Activated T-cell treated with anti-CD3 and anti-CD28 coated beads for 48 hours (primary cell): ENCODE measurements at regions not wholly inside any gene's neighbourhood (a gene's known extent, or its start where the extent isn't known, plus 50 kb on each side); places are given as distances from the start of the nearest gene placed in this dataset.

ENCODE experiments used
- DNase-seq: peaks from one replicate; pipeline ENCODE4 v3.0.0-alpha.2; 2020; ENCODE audit warnings: low read depth

DNA sequence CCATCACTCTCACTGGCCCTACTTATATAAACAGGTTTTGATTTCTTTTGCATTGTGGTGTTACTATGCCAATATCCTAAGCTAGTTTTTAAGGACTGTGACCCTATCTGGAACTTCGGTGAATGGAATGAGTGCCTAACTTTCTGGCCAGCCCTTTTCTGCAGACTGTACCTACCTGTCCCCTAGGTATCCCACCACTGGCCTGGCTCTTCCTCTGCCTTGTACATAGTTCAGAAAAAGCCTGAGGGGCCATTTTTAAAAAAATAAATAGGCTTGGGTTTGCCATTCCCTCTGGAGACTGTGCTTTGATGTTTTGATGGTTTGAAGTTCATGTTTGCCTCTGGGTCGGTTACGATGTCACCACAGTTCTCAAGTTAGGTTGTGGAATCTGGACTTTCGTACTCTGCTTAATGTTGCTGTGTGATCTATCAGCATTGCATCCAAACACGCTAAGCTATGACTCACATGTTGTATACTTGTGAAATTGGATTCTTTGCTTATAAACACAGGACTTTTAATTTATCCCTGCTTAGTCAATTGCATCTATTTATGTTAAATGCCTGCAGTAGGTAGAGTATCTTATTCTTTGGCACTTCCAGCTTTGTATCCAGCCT lies 182.0 kb downstream of the ANKRD50 start:
- no peak for DNase-seq

DNA sequence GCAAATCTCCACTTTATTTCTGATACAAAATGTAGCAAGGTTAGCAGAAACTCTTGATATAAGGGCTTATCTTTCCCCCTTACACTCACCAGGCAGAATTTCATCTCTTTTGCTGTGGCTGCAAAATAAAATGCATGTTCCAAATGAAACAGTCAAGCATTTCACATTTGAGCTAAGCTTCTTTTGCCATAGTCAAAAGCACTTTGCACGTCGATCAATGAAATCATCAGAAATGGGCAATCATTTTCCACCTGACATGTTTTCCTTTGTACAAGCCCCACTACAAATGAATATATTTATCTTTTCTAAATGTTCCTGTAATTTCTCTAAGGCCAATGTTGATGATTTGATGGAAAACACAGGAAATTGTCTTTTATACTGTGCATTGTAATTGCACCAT lies 178.4 kb downstream of the ANKRD50 start:
- no peak for DNase-seq

- DNase-seq: no peak
Measured at GRCh38 chr4:124535003-124535402, 177.5 kb downstream of the ANKRD50 start.

- no peak for DNase-seq
Measured at GRCh38 chr4:124536946-124537345, 175.6 kb downstream of the ANKRD50 start.

DNA sequence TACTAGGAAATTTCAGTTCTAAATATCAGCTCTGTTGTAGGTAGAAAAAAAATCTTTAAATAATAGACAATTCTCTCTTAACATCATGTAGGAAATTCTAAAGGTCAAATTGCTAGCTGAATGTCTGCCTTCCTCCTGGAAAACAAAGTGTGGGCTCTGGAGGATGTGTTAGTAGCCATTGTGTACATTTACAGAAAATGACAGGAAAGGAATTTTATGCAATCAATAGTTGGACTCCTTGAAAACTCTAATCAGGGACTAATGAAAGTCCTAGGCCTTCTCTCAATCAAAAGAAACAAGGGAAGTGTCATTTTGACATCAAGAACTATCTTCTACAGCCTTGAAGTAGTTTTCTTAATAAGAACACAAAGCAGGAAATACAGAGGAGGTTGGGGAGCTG lies 174.6 kb downstream of the ANKRD50 start:
- DNase-seq: no peak

GRCh38 chr4:124540014-124540413 lies 172.5 kb downstream of the ANKRD50 start:
- DNase-seq: no peak

DNA sequence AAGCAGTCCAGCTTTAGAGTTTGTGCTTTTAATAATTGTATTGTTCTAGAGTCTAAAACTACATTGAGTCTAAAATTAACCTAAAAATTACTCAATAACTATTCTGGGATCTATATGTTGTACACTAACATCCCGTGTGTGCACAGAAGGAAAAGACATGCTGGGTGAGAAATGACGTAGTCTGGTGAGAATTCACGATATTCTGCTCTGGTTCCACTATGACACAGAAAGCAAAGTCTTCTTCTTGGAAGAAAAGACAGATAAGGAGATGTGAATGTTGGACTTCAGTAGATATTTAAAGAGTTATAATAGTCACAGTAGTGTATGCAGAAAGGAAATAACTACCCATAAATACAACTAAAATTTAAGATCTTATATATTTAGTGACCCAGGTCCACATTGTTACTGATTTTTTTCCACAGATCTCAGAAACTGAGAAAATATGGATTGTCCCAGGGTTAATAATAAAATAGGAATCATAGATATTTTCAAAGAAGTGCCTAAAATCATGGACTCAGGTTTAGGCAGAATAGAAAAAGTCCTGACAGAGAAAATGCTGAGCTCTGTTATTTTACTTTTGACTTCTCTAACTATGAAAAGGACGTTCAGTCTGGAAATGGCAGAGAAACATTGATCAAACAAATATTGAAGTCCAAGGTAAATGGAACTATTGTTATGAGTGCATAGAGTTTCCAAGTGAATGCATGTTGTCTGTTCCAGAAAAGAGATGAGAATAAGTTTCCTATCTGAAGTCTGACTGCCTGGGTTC lies 170.7 kb downstream of the ANKRD50 start:
- no peak for DNase-seq

DNA sequence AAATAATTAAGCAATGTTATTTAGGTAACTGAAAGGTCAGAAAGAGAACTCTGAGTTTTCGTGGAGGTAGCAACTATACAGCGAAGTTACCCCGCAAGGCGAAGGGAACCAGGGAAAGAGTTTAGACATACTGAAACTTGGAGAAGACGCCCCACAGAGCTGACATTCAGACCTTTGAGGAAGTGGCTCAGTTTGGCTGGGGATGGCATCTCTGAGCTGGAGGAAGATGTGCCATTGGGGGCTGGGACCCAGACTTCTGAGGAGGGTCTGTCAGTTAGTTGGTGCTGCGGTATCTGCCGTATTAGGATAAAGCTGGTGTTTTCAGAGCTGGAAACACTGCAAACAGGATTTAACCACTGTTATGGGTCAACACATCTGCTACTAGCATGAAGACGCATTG lies 156.6 kb downstream of the ANKRD50 start:
- DNase-seq: no peak

DNA sequence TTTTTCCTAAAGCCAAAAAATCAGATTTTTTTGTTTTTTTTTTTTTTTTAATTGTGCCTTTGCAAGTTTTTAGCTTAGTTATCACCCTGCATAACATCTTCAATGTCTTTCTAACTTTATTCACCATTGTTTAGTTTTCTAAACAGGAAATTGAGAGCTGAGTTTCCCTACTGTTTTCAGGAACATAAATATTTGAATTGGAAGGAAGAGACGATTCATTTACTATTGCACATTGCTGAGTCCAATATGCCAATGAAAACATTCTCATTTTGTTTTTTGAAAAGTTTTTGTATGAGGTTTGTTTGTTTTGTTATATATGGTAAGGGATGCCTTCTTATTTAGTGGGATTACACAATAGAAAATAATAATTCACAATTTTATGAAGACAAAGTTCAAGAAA lies 148.4 kb downstream of the ANKRD50 start:
- DNase-seq: no peak

- DNase-seq: no peak
Measured at GRCh38 chr4:124565371-124565770, 147.2 kb downstream of the ANKRD50 start.

DNA sequence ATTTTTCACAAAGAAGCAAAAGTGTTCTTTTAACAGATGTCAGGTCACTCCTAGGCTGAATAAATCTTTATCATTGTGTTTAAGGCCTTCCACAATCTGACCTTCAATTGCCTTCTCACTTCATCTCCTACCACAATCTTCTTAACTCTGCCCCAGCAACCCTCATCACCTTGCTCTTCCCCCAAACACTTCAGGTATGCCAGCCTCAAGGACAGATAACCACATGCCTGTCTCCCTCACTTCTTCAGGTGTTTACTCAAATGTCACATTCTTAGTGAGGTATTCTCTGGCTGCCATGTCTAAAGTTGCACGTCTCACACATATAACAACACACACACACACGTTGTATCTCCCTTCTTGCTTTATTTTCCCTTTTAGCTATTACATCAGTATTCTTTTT lies 146.5 kb downstream of the ANKRD50 start:
- DNase-seq: no peak

GRCh38 chr4:124573056-124573455 lies 139.5 kb downstream of the ANKRD50 start:
- DNase-seq: no peak

GRCh38 chr4:124579896-124580295 lies 132.6 kb downstream of the ANKRD50 start:
- DNase-seq: no peak

DNA sequence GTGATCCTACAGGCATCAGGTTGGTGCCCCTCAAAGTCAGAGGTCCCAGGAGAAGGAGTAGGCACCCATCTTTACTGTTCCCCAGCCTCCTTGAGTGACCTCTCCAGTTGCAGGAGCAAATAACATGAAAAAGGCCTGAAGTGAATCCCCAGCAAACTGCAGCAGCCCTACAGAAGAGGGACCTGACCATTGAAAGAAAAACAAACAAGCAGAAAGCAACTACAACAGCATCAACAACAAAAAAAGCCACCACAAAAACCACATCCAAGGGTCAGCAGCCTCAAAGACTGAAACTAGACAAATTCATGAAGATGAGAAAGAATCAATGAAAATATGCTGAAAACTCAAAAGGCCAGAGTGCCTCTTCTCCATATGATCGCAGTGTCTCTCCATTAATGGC lies 128.7 kb downstream of the ANKRD50 start:
- no peak for DNase-seq

DNA sequence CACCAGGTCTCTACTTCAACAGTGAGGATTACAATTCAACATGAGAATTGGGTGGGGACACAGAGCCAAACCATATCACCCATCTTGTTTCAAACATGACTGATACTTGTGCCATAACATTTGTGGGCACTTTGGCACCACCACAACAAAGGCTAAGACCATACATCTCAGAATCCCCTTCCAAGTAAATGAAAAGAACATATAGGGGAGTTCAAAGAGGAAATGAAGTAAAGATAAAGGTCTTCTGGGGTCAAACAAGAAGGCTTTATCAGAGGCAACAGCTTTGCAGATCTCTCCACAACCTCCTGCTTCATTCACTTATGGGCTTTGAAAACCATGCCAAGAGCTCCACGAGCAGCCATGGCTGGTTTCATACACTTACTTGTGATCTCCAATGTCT lies 122.7 kb downstream of the ANKRD50 start:
- no peak for DNase-seq

GRCh38 chr4:124590480-124590879 lies 122.1 kb downstream of the ANKRD50 start:
- no peak for DNase-seq

- no peak for DNase-seq
Measured at GRCh38 chr4:124591637-124592036, 120.9 kb downstream of the ANKRD50 start.

DNA sequence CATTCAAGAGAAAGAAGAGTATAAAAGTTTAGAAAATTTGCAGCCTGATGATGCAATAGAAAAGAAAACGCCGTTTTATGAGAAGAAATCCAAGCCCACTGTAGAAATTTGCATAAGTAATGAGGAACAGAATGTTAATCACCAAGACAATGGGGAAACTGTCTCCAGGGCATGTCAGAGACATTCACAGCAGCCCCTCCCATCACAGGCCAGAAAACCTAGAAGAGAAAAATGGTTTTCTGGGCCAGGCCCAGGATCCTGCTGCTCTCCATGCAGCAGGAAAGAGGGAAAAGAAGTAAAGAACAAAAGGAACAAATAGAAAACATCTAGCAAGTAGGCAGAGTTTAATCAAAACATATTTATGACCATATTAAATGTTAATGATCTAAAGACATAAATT lies 119.0 kb downstream of the ANKRD50 start:
- DNase-seq: no peak

- DNase-seq: no peak
Measured at GRCh38 chr4:124594945-124595344, 117.6 kb downstream of the ANKRD50 start.

DNA sequence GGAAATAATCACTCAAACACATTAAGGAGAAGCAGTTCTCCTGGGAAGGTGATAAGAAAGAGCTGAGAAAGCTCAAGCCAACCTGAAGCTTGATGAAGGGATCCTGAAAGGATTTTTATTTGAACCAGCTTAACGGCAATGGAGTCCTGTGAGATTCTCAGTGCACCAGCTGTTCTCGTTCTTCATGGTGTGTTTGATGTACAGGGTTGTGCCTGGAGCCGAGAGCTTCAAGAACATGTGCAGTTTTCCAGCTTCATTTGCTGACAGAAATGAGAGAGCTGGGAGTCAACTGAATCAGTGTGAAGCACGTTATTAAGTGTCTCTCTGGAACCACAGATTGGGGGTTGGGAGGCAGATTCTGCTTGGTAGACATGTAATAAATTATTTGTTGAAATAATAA lies 115.7 kb downstream of the ANKRD50 start:
- DNase-seq: no peak

- no peak for DNase-seq
Measured at GRCh38 chr4:124610211-124610610, 102.3 kb downstream of the ANKRD50 start.
